Adipocyte (in vitro differentiated cells): ENCODE measurements at regions not wholly inside any gene's neighbourhood (a gene's known extent, or its start where the extent isn't known, plus 50 kb on each side); places are given as distances from the start of the nearest gene placed in this dataset.

ENCODE experiments used
- DNase-seq: peaks from one replicate; pipeline ENCODE4 v3.0.0-alpha.2; 2015; ENCODE audit warnings: low read depth
- H3K27me3 ChIP-seq: replicated peaks from 2 replicates; pipeline ENCODE4 v1.7.0; 2013; ENCODE audit warnings: mild to moderate bottlenecking, low read length, moderate library complexity; ENCODE audit not compliant: control insufficient read depth, insufficient read depth
- H3K36me3 ChIP-seq: 2 replicates; pipeline ENCODE4 v1.7.0; 2013; ENCODE audit warnings: low read length, mild to moderate bottlenecking, moderate library complexity; ENCODE audit not compliant: control insufficient read depth, insufficient read depth, severe bottlenecking
- H3K4me1 ChIP-seq: 2 replicates; pipeline ENCODE4 v1.7.0; 2013; ENCODE audit warnings: mild to moderate bottlenecking, low read length, moderate library complexity; ENCODE audit not compliant: control insufficient read depth, insufficient read depth
- H3K4me3 ChIP-seq: 2 replicates; pipeline ENCODE4 v1.7.0; 2013; ENCODE audit warnings: mild to moderate bottlenecking, low read length, moderate library complexity
- H3K9ac ChIP-seq: 2 replicates; pipeline ENCODE4 v1.7.0; 2013; ENCODE audit warnings: mild to moderate bottlenecking, low read length, moderate library complexity
- H3K9me3 ChIP-seq: 2 replicates; pipeline ENCODE4 v1.7.0; 2013; ENCODE audit warnings: mild to moderate bottlenecking, low read length, moderate library complexity; ENCODE audit not compliant: control insufficient read depth

DNA sequence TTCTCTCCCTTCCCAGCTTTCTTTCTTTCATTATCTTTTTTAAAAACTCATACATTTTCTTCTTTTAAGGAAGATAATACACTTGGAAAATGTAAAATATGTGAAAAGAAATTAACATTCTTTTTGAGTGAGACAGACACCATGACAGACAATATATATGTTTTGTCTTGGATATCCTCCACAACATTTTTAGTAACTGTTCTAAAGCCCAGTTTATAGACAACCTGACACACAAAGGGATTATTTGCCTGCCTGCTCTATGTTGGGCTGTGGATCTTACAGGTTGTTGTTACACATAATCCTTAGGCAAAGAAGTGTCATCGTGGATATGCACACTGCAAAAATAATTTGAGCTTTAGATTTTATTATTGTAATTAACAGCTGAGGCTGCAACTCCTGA, 301.4 kb upstream of the PDGFD start:
- H3K4me3 ChIP-seq, result no peak overlapping the region
- no peaks in the 10 kb centered on the region for H3K9me3 ChIP-seq
- DNase-seq, result no peak
- H3K36me3 ChIP-seq, result no peaks in the 10 kb centered on the region
- H3K27me3 ChIP-seq, result no peaks in the 10 kb centered on the region
- peaks cover 10% of the 10 kb centered on the region for H3K4me1 ChIP-seq
- H3K9ac ChIP-seq, result no peak overlapping the region

DNA sequence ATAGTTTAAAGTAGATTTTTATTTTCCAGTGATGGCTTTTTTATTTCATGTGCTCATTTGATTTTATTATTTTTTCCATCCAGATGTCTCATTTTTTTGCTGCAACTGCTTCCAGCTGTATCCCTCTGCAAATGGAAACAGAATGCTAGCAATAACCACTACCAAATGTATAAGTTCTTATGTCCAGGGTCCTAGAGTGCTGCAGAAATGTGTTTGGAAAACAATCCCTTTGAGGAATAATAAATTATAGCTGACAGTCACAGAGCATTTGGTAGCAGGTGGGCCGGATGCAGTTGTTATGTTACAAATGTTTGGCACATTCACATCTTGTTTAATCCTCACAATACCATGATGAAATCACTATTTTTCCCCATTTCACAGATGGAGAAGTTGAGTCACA, 300.7 kb upstream of the PDGFD start:
- H3K4me3 ChIP-seq, result no peak overlapping the region
- H3K27me3 ChIP-seq, result no peaks in the 10 kb centered on the region
- H3K9me3 ChIP-seq, result no peaks in the 10 kb centered on the region
- H3K9ac ChIP-seq, result no peak overlapping the region
- peaks cover 10% of the 10 kb centered on the region for H3K4me1 ChIP-seq
- H3K36me3 ChIP-seq, result no peaks in the 10 kb centered on the region
- no peak for DNase-seq

DNA sequence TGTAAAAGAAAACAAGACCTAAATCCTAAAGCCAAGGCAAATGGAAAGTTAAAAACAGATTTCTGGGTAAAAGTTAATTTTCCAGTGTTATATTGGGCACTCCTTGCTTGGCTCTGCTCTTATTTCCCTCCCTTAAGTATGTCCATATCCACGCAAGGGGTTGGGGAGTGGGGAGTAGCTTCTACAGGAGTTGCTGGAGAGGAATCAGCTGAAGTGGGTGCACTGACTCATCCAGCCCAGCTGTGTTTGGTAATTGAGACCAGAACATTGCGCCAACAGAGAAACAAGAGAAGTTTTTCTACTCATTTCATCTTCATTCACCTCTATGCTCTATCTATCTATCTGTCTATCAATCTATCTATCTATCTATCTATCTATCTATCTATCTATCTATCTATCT, 298.4 kb upstream of the PDGFD start:
- peak; percentile 83 for DNase-seq
- H3K36me3 ChIP-seq, result no peaks in the 10 kb centered on the region
- peaks cover 7% of the 10 kb centered on the region for H3K4me1 ChIP-seq
- no peak overlapping the region for H3K4me3 ChIP-seq
- no peak overlapping the region for H3K9ac ChIP-seq
- no peaks in the 10 kb centered on the region for H3K27me3 ChIP-seq
- H3K9me3 ChIP-seq, result no peaks in the 10 kb centered on the region

DNA sequence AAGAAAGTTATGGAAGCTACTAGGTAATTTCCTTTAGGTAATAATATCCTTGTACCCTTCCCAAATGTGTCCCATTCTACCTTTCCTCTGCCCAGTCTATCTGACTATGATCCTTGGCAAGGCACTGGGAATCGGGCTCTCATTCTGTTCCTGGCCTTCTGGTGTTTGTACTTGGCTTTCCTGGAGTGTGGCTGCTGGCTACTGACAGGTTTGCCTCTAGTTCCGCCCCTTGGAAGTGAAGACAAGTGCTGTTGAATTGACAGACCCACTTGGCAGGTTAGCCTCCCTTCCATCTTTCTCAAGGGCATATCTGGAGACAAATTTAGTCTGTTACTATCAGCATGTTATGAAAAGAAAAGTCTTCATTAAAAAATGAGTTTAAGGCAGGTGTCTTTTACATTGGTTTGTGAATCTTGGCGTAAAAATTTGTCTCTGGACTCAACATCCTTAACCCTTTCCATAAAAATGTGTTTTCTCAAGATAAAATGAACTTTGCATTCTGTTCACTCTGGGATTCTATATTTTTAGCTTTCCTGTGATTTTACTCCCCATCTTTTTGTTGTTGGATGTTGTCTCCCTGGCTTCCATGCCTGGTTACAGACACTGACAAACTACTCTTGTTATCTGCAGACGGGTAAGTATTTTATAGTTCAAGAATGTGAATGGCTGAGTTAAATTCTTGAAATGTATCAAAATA, 287.4 kb upstream of the PDGFD start:
- Histone ChIP-seq H3K9ac (no peak overlapping the region), H3K4me1 (no peaks in the 10 kb centered on the region), H3K27me3 (no peaks in the 10 kb centered on the region), H3K36me3 (no peaks in the 10 kb centered on the region), H3K9me3 (no peaks in the 10 kb centered on the region), H3K4me3 (no peak overlapping the region)
- no peak for DNase-seq

DNA sequence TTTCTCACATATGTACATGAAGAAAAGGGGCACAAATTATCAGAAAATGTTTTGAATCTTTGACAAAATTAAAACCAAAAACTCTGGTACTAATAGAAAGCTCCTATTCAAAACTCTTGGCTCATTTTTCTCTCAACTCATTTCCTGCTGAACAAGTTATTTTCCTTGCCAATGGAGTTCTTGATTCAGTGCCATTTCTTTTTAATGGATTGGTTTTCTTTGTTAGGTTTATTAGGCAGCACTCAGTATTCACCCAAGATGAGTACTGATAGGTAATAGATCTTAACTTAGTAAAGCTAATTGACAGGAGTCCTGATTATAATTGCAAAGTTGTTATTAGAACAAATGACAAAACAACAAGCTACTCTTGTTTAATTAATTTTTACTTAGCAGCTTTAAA, 279.4 kb upstream of the PDGFD start:
- H3K9ac ChIP-seq, result no peak overlapping the region
- no peaks in the 10 kb centered on the region for H3K9me3 ChIP-seq
- H3K4me3 ChIP-seq, result no peak overlapping the region
- no peak for DNase-seq
- H3K4me1 ChIP-seq, result no peaks in the 10 kb centered on the region
- H3K27me3 ChIP-seq, result no peaks in the 10 kb centered on the region
- H3K36me3 ChIP-seq, result no peaks in the 10 kb centered on the region

DNA sequence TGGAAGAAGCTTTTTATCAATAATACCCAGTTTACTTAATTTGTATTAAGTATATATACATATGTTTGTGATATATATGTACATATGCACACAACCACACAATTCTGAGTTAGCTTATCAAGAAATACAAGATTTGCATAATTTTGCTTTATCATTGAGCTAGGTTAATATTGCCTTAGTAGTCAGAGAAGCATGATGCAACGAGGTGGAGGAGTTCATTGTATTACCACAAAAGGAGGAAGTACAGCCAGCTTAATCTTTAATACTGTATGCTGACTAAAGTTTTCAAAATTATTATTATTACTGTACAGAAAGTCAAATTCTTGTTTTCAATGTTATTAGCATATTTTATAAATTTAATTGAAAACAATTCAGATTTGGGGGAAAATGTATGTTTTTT, 278.4 kb upstream of the PDGFD start:
- Histone ChIP-seq H3K36me3 (no peaks in the 10 kb centered on the region), H3K4me1 (no peaks in the 10 kb centered on the region), H3K4me3 (no peak overlapping the region), H3K9me3 (no peaks in the 10 kb centered on the region), H3K27me3 (no peaks in the 10 kb centered on the region), H3K9ac (no peak overlapping the region)
- DNase-seq, result no peak

DNA sequence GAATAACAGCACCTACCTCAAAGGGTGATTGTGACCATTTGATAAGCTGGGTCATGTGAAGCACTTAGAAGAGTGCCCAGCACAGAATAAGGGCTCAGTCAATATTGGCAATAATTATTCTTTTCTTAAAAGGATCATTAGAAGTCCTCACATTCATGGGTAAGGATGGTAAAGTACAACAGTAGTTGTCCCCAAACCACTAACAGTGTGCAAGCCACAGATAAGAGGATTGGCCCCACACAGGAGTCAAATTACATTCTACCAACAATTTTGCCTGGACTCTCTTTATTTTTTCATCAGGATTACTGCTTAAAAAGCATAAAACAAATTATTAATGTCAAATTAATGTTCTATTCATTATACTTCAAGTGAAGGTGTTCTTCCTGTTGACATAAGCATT, 271.5 kb upstream of the PDGFD start:
- Histone ChIP-seq H3K9me3 (no peaks in the 10 kb centered on the region), H3K4me3 (no peak overlapping the region), H3K9ac (no peak overlapping the region), H3K4me1 (peaks cover 9% of the 10 kb centered on the region), H3K27me3 (no peaks in the 10 kb centered on the region), H3K36me3 (no peaks in the 10 kb centered on the region)
- DNase-seq, result no peak

DNA sequence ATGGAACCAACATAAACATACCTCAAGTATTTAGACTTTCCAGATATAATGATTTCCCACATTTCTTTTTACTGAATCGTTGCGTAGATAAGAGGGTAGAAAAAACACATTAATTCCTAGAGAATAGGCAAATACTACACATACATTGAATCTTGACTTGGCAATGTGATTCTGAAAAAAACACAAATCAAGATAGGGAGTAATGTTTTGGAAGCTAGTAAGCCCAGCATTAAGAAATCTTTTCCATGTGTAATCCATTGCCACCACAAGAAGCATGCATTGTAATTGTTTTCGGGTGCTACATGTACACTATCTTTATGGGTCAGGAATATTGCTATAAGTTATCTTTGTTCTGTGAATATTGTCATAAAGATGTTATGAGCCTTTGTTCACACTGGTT, 269.8 kb upstream of the PDGFD start:
- no peak overlapping the region for H3K4me3 ChIP-seq
- H3K36me3 ChIP-seq, result no peaks in the 10 kb centered on the region
- DNase-seq, result no peak
- no peaks in the 10 kb centered on the region for H3K27me3 ChIP-seq
- peaks cover 9% of the 10 kb centered on the region for H3K4me1 ChIP-seq
- H3K9ac ChIP-seq, result no peak overlapping the region
- no peaks in the 10 kb centered on the region for H3K9me3 ChIP-seq

DNA sequence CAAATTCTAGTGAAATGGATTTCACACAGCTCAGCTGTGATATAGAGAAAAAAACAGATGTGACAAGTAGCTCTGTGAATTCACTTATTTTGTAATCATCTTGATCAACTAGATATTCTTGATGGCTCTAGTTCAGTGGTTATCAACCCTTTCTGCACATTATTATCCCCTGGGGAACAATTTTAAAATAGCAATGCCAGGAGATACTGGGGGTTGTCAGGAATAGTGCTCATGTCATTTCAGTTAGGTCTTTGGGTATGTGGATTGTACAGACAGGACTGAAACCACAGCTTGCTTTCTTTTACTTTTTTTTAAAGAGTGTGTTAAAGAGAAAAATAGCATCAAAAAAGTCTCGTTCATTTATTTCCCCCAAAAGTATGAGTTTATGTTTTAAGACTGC, 269.0 kb upstream of the PDGFD start:
- Histone ChIP-seq H3K9ac (no peak overlapping the region), H3K4me3 (no peak overlapping the region), H3K4me1 (peaks cover 9% of the 10 kb centered on the region), H3K27me3 (no peaks in the 10 kb centered on the region), H3K36me3 (no peaks in the 10 kb centered on the region), H3K9me3 (no peaks in the 10 kb centered on the region)
- DNase-seq, result no peak

DNA sequence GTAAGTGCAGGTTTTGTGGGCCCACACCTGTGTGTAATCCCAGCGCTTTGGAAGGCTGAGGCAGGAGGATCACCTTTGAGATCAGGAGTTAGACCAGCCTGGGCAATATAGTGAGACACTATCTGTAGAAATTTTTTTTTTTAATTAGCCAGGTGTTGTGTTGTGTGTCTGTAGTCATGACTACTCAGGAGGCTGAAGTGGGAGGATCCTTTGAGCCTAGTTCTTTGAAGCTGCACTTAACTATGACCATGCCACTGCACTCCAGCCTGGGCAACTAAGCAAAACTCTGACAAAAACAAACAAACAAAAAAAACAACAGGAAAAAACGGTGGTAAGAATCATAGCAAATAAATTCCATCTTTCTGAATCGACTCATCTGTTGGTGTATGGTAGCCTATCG, 268.6 kb upstream of the PDGFD start:
- Histone ChIP-seq H3K9me3 (no peaks in the 10 kb centered on the region), H3K4me1 (peaks cover 9% of the 10 kb centered on the region), H3K36me3 (no peaks in the 10 kb centered on the region), H3K4me3 (no peak overlapping the region), H3K9ac (no peak overlapping the region), H3K27me3 (no peaks in the 10 kb centered on the region)
- DNase-seq, result no peak

DNA sequence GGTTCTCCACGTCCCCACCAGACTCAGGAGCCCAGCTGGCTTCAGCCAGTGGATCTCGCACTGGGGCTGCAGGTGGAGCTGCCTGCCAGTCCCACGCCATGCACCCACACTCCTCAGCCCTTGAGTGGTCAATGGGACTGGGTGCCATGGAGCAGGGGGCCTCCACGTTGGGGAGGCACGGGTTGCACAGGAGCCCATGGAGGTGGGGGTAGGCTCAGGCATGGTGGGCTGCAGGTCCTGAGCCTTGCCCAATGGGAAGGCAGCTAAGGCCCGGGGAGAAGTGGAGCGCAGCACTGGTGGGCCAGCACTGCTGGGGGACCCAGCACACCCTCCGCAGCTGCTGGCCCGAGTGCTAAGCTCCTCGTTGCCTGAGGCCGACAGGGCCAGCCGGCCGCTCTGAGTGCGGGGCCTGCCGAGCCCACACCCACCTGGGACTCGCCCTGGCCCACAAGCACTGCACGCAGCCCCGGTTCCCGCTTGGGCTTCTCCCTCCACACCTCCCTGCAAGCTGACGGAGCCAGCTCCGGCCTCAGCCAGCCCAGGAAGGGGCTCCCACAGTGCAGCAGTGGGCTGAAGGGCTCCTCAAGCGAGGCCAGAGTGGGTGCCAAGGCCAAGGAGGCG, 258.5 kb upstream of the PDGFD start:
- no peak for DNase-seq
- H3K27me3 ChIP-seq, result no peaks in the 10 kb centered on the region
- no peaks in the 10 kb centered on the region for H3K4me1 ChIP-seq
- H3K36me3 ChIP-seq, result no peaks in the 10 kb centered on the region
- H3K9me3 ChIP-seq, result no peaks in the 10 kb centered on the region
- H3K9ac ChIP-seq, result no peak overlapping the region
- no peak overlapping the region for H3K4me3 ChIP-seq

DNA sequence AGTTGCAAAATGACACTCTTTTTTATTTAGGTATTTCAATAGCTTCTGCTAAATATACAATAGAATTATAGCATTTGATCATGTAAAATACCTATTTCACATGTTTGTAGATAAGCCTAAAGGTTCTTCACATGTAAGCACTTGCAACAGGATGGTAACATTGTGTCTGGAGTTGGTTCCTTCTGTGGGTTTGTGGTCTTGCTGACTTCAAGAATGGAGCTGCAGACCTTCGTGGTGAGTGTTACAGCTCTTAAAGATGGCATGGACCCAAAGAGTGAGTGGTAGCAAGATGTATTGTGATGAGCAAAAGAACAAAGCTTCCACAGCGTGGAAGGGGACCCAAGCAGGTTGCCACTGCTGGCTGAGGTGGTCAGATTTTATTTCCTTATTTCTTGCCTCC, 246.4 kb upstream of the PDGFD start:
- H3K4me1 ChIP-seq, result peaks cover 9% of the 10 kb centered on the region
- H3K9me3 ChIP-seq, result no peaks in the 10 kb centered on the region
- no peak overlapping the region for H3K9ac ChIP-seq
- H3K27me3 ChIP-seq, result no peaks in the 10 kb centered on the region
- H3K36me3 ChIP-seq, result no peaks in the 10 kb centered on the region
- DNase-seq, result no peak
- H3K4me3 ChIP-seq, result no peak overlapping the region
